ENCODE measurements at regions not wholly inside any gene's neighbourhood (a gene's known extent, or its start where the extent isn't known, plus 50 kb on each side); places are given as distances from the start of the nearest gene placed in this dataset.

DNA sequence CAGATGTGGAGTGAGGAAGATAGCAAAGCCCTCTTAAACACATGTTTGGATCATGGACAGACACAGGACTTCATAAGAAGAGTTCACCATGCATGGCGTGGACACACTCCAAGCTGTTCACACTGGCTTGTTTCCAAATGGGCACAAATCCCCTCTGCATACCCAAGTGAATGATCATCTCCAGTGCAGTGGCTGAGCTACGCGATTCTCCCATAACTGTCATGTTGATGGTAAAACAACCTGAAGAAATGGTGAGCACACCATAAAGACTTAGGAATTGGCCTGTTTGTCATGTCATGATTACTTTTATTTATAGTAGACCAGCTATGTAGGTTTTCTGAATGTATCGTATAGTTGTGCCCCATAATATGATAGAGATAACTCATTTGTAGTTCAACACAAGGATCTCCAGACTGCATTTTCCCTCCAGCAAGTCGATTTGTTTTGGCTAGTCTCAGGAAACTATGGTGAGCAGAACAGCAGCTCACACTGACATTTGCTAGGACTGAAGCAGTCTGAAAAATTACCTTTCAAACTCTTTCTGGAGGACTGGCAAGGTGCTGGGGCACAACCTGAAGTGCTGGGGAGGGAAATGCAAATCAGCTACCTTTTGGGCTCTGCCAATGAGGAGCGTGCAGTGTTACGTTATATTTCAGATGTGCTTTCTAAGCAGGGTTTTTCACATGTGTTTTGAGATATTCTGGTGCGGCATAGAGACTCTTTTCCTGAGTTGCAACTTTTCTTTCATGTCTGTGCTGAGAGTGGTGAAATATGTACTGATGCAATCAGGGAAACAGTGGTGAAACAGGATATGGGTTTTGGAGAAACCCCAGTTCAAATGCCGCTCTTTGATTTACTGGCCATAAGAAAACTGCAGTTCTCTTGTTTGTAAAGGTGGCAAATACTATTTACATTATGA is 629.6 kb upstream of the DPP6 start:
- TF ChIP-seq, protein P1, sequence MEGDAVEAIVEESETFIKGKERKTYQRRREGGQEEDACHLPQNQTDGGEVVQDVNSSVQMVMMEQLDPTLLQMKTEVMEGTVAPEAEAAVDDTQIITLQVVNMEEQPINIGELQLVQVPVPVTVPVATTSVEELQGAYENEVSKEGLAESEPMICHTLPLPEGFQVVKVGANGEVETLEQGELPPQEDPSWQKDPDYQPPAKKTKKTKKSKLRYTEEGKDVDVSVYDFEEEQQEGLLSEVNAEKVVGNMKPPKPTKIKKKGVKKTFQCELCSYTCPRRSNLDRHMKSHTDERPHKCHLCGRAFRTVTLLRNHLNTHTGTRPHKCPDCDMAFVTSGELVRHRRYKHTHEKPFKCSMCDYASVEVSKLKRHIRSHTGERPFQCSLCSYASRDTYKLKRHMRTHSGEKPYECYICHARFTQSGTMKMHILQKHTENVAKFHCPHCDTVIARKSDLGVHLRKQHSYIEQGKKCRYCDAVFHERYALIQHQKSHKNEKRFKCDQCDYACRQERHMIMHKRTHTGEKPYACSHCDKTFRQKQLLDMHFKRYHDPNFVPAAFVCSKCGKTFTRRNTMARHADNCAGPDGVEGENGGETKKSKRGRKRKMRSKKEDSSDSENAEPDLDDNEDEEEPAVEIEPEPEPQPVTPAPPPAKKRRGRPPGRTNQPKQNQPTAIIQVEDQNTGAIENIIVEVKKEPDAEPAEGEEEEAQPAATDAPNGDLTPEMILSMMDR (IDR thresholded peaks at IDR 0.05; ENCODE audit: low read depth, low read length): no peak
- no peak for TF ChIP-seq EZH2phosphoT487 (IDR thresholded peaks at IDR 0.05; ENCODE audit: low read depth)
